ENCODE measurements at regions not wholly inside any gene's neighbourhood (a gene's known extent, or its start where the extent isn't known, plus 50 kb on each side); places are given as distances from the start of the nearest gene placed in this dataset.
"Not testable (repeated sequence)": the region's sequence is repeated elsewhere in the genome, so short reads cannot be mapped to it uniquely, and the experiment has no call there.

GRCh38 chr2:215889240-215889969, 123.9 kb downstream of the MREG start:
- DNase-seq (ENCODE audit: low read depth in 2 of 2): not testable (repeated sequence)

- no peak for DNase-seq (ENCODE audit: low read depth in 2 of 2)
These were observed 124.7 kb downstream of the MREG start for GRCh38 chr2:215888680-215889079.

- no peak for DNase-seq (ENCODE audit: low read depth in 2 of 2)
These were observed 126.0 kb downstream of the MREG start for GRCh38 chr2:215887303-215887702.

- no peak for DNase-seq (ENCODE audit: low read depth in 2 of 2)
These were observed 127.3 kb downstream of the MREG start for GRCh38 chr2:215886022-215886421.

- no peak for DNase-seq (ENCODE audit: low read depth in 2 of 2)
These were observed 127.8 kb downstream of the MREG start for GRCh38 chr2:215885536-215885935.

GRCh38 chr2:215884451-215885087, 128.8 kb downstream of the MREG start:
- no peak for DNase-seq (ENCODE audit: low read depth in 2 of 2)

- no peak for DNase-seq (ENCODE audit: low read depth in 2 of 2)
These were observed 129.6 kb downstream of the MREG start for GRCh38 chr2:215883799-215884198.

- DNase-seq (ENCODE audit: low read depth in 2 of 2): no peak
These were observed 130.7 kb downstream of the MREG start for GRCh38 chr2:215882689-215883088.

- DNase-seq (ENCODE audit: low read depth in 2 of 2): no peak
These were observed 131.8 kb downstream of the MREG start for GRCh38 chr2:215881582-215881981.

GRCh38 chr2:215880970-215881369, 132.4 kb downstream of the MREG start:
- no peak for DNase-seq (ENCODE audit: low read depth in 2 of 2)

GRCh38 chr2:215879977-215880940, 133.1 kb downstream of the MREG start:
- DNase-seq (ENCODE audit: low read depth in 2 of 2): no peak

- DNase-seq (ENCODE audit: low read depth in 2 of 2): no peak
These were observed 134.0 kb downstream of the MREG start for GRCh38 chr2:215879331-215879730.

GRCh38 chr2:215878476-215879063, 134.8 kb downstream of the MREG start:
- no peak for DNase-seq (ENCODE audit: low read depth in 2 of 2)

- no peak for DNase-seq (ENCODE audit: low read depth in 2 of 2)
These were observed 136.5 kb downstream of the MREG start for GRCh38 chr2:215876937-215877238.

- DNase-seq (ENCODE audit: low read depth in 2 of 2): no peak
These were observed 137.0 kb downstream of the MREG start for GRCh38 chr2:215876139-215876936.

GRCh38 chr2:215874418-215874817, 138.9 kb downstream of the MREG start:
- no peak for DNase-seq (ENCODE audit: low read depth in 2 of 2)

GRCh38 chr2:215870986-215871385, 142.4 kb downstream of the MREG start:
- DNase-seq (ENCODE audit: low read depth in 2 of 2): no peak

GRCh38 chr2:215870088-215870490, 143.3 kb downstream of the MREG start:
- no peak for DNase-seq (ENCODE audit: low read depth in 2 of 2)

GRCh38 chr2:215868846-215869543, 144.4 kb downstream of the MREG start:
- DNase-seq (ENCODE audit: low read depth in 2 of 2): no peak

- no peak for DNase-seq (ENCODE audit: low read depth in 2 of 2)
These were observed 146.7 kb downstream of the MREG start for GRCh38 chr2:215866606-215867005.

GRCh38 chr2:215863687-215864086, 149.7 kb downstream of the MREG start:
- no peak for DNase-seq (ENCODE audit: low read depth in 2 of 2)
